ENCODE measurements at regions not wholly inside any gene's neighbourhood (a gene's known extent, or its start where the extent isn't known, plus 50 kb on each side); places are given as distances from the start of the nearest gene placed in this dataset.

DNA sequence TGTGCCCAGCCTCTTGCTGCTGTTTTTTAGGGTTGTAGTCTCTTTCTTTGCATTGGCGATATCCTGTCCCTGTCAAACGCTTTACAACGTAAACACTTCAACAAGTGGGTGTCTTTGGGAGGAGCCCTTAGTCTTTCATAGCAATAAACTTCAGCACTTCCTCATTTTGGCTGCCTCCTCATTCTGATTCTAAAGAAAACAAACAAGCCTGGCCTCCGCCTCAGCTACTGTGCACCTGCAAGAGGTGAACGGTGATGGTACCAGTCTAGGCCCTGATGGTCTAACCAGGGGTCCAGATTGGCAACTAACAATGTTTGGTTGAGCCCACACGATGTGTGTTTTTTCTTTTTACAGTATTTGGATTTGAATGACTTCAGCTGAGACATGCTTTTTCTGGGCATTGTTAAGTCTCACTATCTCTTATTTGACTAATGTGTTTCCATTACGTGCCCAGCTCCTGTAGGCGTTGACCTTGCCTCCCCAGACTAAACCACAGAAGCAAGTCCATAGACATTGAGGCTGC is 53.2 kb upstream of the CUL3 start:
- no peaks in the 10 kb centered on the region for H3K27me3 ChIP-seq
- peaks cover 0 to 5% of the 10 kb centered on the region in 2 donors for H3K4me1 ChIP-seq
- no peak for TF ChIP-seq CTCF (IDR thresholded peaks at IDR 0.05)
- H3K36me3 ChIP-seq, result no peaks in the 10 kb centered on the region
- intact Hi-C loops (cut with DNase I), result no loop called here
- H3K9me3 ChIP-seq, result no peaks in the 10 kb centered on the region
- DNase-seq (no peak), ATAC-seq (no peak)
- no peak overlapping the region for H3K27ac ChIP-seq
- no peak overlapping the region for H3K4me3 ChIP-seq

Data from left lung (tissue), 4 donors.